ENCODE measurements at regions not wholly inside any gene's neighbourhood (a gene's known extent, or its start where the extent isn't known, plus 50 kb on each side); places are given as distances from the start of the nearest gene placed in this dataset.

GRCh38 chr4:13160920-13161319 lies 323.2 kb downstream of the RAB28 start:
- Histone ChIP-seq H4K20me1 (replicated peaks in 1 of 2; ENCODE audit: control insufficient read depth in 1 of 2, insufficient read depth in 2 of 2, low read length in 2 of 2) (no peaks in the 10 kb centered on the region), H3K4me1 (replicated peaks in 1 of 4; ENCODE audit: control insufficient read depth in 3 of 4, insufficient read depth in 4 of 4, low read length in 3 of 4) (no peaks in the 10 kb centered on the region), H3K27ac (ENCODE audit: low read depth, low read length) (no peak overlapping the region), H2BK15ac (ENCODE audit: low read length) (no peak overlapping the region), H3K14ac (ENCODE audit: insufficient read length) (no peak overlapping the region), H3K4me2 (ENCODE audit: insufficient read depth in 1 of 2, low read depth in 2 of 2, low read length in 2 of 2) (no peak overlapping the region), H3K9ac (replicated peaks in 1 of 4; ENCODE audit: extremely low read depth in 1 of 4, low read depth in 3 of 4, low read length in 3 of 4) (no peak overlapping the region), H3K4ac (replicated peaks; ENCODE audit: insufficient read length, low read depth, low read length) (no peak overlapping the region), H4K8ac (ENCODE audit: extremely low read depth, insufficient read depth, low read length) (no peak overlapping the region), H3K79me2 (ENCODE audit: control insufficient read depth in 1 of 2, insufficient read depth in 2 of 2, low read length in 2 of 2) (no peaks in the 10 kb centered on the region), H3K23me2 (ENCODE audit: low read depth, low read length) (no peaks in the 10 kb centered on the region), H4K5ac (ENCODE audit: insufficient read length, low read depth, low read length) (no peak overlapping the region), H2AFZ (ENCODE audit: low read length) (no peak overlapping the region), H2BK20ac (ENCODE audit: low read length) (no peak overlapping the region), H2BK5ac (ENCODE audit: low read depth, low read length) (no peak overlapping the region), H3K23ac (ENCODE audit: insufficient read length) (no peak overlapping the region), H3K27me3 (replicated peaks in 1 of 4; ENCODE audit: control insufficient read depth in 3 of 4, extremely low read depth in 1 of 4, insufficient read depth in 3 of 4, low read length in 3 of 4) (no peaks in the 10 kb centered on the region), H2BK120ac (replicated peaks; ENCODE audit: low read depth, low read length) (no peak overlapping the region), H3K4me3 (ENCODE audit: extremely low read depth in 1 of 4, insufficient read depth in 2 of 4, low read depth in 3 of 4, low read length in 4 of 4) (no peak overlapping the region), H3K79me1 (ENCODE audit: low read depth, low read length) (no peaks in the 10 kb centered on the region), H3K9me3 (ENCODE audit: insufficient read depth in 2 of 2, low read depth in 1 of 2, low read length in 1 of 2) (no peaks in the 10 kb centered on the region), H4K91ac (replicated peaks; ENCODE audit: insufficient read length, low read length) (no peak overlapping the region), H3K36me3 (ENCODE audit: control insufficient read depth in 2 of 4, insufficient read depth in 4 of 4, low read length in 3 of 4) (no peaks in the 10 kb centered on the region), H3K18ac (ENCODE audit: extremely low read depth, low read length) (no peak overlapping the region), H2BK12ac (ENCODE audit: low read depth, low read length) (no peak overlapping the region), H3K56ac (replicated peaks; ENCODE audit: insufficient read length, low read depth, low read length) (no peak overlapping the region), H2AK5ac (ENCODE audit: low read depth, low read length) (no peak overlapping the region)
- POLR2A ChIA-PET (ENCODE audit: partially characterized antibody) = interaction anchor here (1.5 kb wide), 1 partner anchor 13 kb away, joined by 5 read pairs; no protein-coding TSS in a partner anchor
- WGBS, 2 experiments (ENCODE audit: extremely low coverage in 1 of 2, insufficient coverage in 1 of 2, insufficient read length in 1 of 2, insufficient replicate concordance in 2 of 2, low coverage in 1 of 2, low lambda C conversion rate in 2 of 2, missing lambda C conversion rate in 1 of 2) = 84% methylated on average over 2 of the region's 2 CpGs; no CpG with 5 or more reads in 1 of the 2 experiments
- CTCF ChIA-PET (ENCODE audit: partially characterized antibody) = interaction anchor here (0.8 to 1.7 kb wide), 5 partner anchors 39 to 438 kb away, joined by 3 read pairs; no protein-coding TSS in a partner anchor
- no peak for FAIRE-seq
- DNase-seq (ENCODE audit: low read depth in 1 of 2, low spot score in 2 of 2) = no peak
- TF ChIP-seq CTBP2 (IDR thresholded peaks at IDR 0.05; ENCODE audit: borderline replicate concordance, insufficient read depth, insufficient read length, low read length) = no peak
- no peak for TF ChIP-seq ATF3 (IDR thresholded peaks at IDR 0.05; ENCODE audit: insufficient read depth, low read depth, low read length)
- no peak for TF ChIP-seq ZNF274 (IDR thresholded peaks at IDR 0.05; ENCODE audit: borderline replicate concordance, extremely low read depth, low read length)
- TF ChIP-seq SUZ12 (IDR thresholded peaks at IDR 0.05; ENCODE audit: low read length) = no peak
- TF ChIP-seq EGR1 (IDR thresholded peaks at IDR 0.05; ENCODE audit: borderline replicate concordance, low read depth, low read length) = no peak
- TF ChIP-seq RAD21 (IDR thresholded peaks at IDR 0.05 in 1 of 2, conservative IDR thresholded peaks at IDR 0.05 in 1 of 2; ENCODE audit: low read depth in 2 of 2, low read length in 2 of 2) = no peak
- TF ChIP-seq KDM4A (IDR thresholded peaks at IDR 0.05; ENCODE audit: low read depth, low read length, severe bottlenecking) = no peak
- no peak for TF ChIP-seq CEBPB (IDR thresholded peaks at IDR 0.05; ENCODE audit: low read depth, low read length)
- no peak for TF ChIP-seq CBX8 (IDR thresholded peaks at IDR 0.05; ENCODE audit: borderline replicate concordance, low read depth, low read length)
- no peak for TF ChIP-seq POLR2AphosphoS5 (IDR thresholded peaks at IDR 0.05; ENCODE audit: low read depth, low read length)
- no peak for TF ChIP-seq EP300 (IDR thresholded peaks at IDR 0.05; ENCODE audit: borderline replicate concordance in 1 of 2, low read depth in 2 of 2, low read length in 2 of 2)
- no peak for TF ChIP-seq YY1 (IDR thresholded peaks at IDR 0.05; ENCODE audit: low read depth, low read length)
- no peak for TF ChIP-seq BACH1 (IDR thresholded peaks at IDR 0.05; ENCODE audit: low read length)
- TF ChIP-seq SRF (IDR thresholded peaks at IDR 0.05; ENCODE audit: low read depth, low read length) = no peak
